ENCODE measurements at regions not wholly inside any gene's neighbourhood (a gene's known extent, or its start where the extent isn't known, plus 50 kb on each side); places are given as distances from the start of the nearest gene placed in this dataset.
A peak's percentile ranks its signal among the peaks of the same experiment; 100 is the strongest.

DNA sequence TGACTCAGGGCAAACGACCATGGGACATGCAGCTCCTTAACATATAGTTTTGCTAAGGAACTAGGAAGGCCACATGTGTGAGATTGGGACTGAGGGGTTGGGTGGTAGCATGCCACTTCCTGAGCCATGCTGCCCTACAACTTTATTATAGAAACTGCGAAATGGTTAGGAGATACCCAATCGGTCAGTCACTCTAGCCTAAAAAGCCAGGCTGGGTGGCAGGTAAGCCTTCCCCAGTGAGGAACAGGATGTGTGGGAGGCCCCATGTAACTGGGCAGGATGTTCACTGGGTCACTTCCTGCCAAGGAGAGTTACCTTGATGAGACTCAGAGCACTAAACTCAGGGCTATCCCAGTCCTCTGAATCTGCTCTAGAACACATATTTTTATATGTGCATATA is 123.5 kb downstream of the MAP3K7 start:
- no peak overlapping the region for H3K4me3 ChIP-seq (ENCODE audit: low read depth, low read length)
- TF ChIP-seq, protein P1, sequence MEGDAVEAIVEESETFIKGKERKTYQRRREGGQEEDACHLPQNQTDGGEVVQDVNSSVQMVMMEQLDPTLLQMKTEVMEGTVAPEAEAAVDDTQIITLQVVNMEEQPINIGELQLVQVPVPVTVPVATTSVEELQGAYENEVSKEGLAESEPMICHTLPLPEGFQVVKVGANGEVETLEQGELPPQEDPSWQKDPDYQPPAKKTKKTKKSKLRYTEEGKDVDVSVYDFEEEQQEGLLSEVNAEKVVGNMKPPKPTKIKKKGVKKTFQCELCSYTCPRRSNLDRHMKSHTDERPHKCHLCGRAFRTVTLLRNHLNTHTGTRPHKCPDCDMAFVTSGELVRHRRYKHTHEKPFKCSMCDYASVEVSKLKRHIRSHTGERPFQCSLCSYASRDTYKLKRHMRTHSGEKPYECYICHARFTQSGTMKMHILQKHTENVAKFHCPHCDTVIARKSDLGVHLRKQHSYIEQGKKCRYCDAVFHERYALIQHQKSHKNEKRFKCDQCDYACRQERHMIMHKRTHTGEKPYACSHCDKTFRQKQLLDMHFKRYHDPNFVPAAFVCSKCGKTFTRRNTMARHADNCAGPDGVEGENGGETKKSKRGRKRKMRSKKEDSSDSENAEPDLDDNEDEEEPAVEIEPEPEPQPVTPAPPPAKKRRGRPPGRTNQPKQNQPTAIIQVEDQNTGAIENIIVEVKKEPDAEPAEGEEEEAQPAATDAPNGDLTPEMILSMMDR (IDR thresholded peaks at IDR 0.05; ENCODE audit: control insufficient read depth, extremely low read depth, insufficient read depth) = no peak
- no peak for DNase-seq (ENCODE audit: low read depth)

DNA sequence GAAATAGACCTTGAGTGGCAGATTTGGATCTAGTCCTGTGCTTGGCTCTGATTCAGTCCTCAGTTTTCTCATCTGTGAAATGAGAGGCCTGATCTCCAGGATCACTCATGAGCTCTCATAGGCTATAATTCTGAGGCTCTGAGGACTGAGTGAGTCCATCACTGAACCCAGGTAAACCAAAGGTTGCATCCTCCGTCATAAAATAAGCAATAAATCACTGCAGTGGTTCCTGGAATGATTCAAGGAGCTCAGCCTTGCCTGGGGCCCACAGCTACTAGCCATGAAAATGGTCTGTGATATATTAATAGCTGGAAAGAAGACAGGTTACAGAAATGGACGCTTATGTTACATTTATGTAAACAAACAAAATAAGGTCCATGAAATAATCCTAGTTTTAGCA is 124.8 kb downstream of the MAP3K7 start:
- H3K4me3 ChIP-seq (ENCODE audit: low read depth, low read length) = no peak overlapping the region
- TF ChIP-seq, protein P1 (IDR thresholded peaks at IDR 0.05; ENCODE audit: control insufficient read depth, extremely low read depth, insufficient read depth) = no peak
- no peak for DNase-seq (ENCODE audit: low read depth)

GRCh38 chr6:90461383-90461782 is 125.5 kb downstream of the MAP3K7 start:
- TF ChIP-seq, protein P1 (IDR thresholded peaks at IDR 0.05; ENCODE audit: control insufficient read depth, extremely low read depth, insufficient read depth) = no peak
- DNase-seq (ENCODE audit: low read depth) = no peak

GRCh38 chr6:90460051-90460450 is 126.8 kb downstream of the MAP3K7 start:
- H3K4me3 ChIP-seq (ENCODE audit: low read depth, low read length) = no peak overlapping the region
- TF ChIP-seq, protein P1 (IDR thresholded peaks at IDR 0.05; ENCODE audit: control insufficient read depth, extremely low read depth, insufficient read depth) = no peak
- no peak for DNase-seq (ENCODE audit: low read depth)

More at GRCh38 chr6:90461383-90461782, 125.5 kb downstream of the MAP3K7 start:
- no peak overlapping the region for H3K4me3 ChIP-seq (ENCODE audit: low read depth, low read length)

DNA sequence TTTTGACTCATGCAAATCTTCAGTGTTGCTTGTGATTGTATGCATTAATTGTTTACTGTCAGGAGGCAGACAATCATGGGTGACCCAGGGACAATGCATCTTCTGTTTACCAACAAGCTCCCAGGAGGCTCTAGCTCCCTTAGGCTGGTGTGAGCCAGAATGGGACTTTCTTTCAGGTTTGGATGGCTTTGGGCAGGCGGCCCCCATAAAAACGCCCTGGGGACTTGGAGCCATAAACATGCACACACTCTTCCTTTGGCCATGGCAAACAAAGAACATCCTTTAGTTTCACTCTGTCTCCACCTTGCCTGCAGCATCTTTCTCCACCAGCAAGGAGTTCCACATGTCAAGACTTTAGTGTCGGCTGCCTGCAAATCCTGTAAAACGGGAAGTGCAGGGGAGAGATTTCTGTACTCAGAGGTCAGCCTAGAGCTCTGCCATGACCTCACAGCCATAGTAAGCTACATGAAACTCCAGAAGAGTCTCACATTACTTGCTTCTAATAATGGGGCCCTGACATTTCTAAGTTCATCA is 127.6 kb downstream of the MAP3K7 start:
- TF ChIP-seq, protein P1 (IDR thresholded peaks at IDR 0.05; ENCODE audit: control insufficient read depth, extremely low read depth, insufficient read depth) = no peak
- H3K4me3 ChIP-seq (ENCODE audit: low read depth, low read length) = no peak overlapping the region
- DNase-seq (ENCODE audit: low read depth) = peak; percentile 4

DNA sequence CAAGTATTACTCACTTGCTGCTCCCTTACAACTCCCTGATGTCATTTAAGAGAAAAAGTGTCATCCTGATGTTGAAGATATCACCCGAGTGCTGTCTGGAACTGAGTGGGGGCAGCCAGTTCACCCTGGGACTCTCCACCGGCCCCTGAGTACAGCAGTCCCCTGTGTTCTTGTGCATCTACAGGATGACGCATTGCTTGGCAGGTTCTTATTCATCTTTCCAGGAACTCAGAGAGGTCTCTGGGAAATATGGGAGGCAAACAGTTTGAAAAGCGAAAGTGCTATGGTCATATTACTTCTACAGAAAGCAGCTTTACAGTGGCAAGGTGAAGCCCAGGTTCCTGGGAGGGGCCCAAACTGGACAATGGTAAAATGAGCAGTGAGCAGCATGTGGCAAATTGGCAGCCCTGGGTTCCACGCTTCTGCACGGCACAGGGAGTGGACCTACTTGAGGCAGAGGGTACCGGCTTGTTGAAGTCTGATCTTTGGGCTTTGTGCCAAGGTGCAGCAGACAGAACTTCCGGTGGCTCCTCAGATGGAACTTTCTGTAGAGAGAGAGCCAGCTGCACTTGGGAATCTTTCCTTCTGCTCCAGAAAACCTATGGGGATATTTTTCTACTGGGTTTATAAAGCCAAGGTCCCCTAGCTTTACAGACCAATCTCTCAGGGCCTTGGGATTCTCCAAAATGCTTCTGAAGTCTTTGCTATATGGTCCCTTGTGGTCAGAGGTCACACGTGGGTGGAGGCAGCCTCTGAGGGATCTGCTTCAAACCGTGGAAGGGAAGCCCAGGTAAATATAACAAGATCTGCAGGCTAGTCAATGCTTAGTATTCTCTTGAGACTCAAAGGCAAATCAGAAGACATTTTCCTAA is 128.3 kb downstream of the MAP3K7 start:
- TF ChIP-seq, protein P1 (IDR thresholded peaks at IDR 0.05; ENCODE audit: control insufficient read depth, extremely low read depth, insufficient read depth) = no peak
- no peak for DNase-seq (ENCODE audit: low read depth)
- H3K4me3 ChIP-seq (ENCODE audit: low read depth, low read length) = no peak overlapping the region
